ENCODE measurements at regions not wholly inside any gene's neighbourhood (a gene's known extent, or its start where the extent isn't known, plus 50 kb on each side); places are given as distances from the start of the nearest gene placed in this dataset.

DNA sequence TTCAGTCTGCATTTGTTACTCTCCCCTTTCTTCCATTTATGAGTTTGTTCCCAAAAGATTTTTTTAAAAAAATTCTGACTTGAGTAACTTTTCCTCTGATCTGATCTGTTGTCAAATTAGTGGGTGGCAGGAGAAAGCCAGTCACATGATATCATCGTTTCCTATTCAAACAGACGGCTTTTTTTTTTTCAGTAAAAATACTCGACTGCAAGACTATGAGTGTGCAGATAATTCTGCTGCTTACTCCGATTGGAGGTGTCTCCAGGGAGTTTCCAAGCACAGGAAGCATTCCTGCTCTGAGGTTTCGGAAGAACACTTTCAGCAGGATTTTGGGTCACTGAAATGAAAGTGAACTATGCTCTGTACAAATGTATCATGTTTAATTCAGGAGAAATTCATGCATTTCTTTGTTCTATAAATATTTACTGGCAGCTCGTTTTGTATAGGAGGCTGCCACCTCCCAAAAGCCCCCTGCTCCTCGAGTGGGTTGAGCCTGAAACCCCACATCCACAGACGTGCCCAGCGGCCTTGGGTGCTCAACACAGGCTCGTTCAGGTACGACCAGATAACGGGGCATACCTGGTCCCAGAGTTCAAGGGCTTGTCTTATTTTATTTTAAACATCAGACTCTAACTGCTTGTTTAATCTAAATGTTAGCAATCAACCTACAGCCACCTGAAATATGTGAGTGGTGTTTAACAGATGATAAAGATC is 126.9 kb upstream of the ZNF516 start:
- ATAC-seq (peak; percentile 6 to 50), DNase-seq (no peak)
- intact Hi-C loops (cut with DNase I): no loop called here
- TF ChIP-seq, protein P1, sequence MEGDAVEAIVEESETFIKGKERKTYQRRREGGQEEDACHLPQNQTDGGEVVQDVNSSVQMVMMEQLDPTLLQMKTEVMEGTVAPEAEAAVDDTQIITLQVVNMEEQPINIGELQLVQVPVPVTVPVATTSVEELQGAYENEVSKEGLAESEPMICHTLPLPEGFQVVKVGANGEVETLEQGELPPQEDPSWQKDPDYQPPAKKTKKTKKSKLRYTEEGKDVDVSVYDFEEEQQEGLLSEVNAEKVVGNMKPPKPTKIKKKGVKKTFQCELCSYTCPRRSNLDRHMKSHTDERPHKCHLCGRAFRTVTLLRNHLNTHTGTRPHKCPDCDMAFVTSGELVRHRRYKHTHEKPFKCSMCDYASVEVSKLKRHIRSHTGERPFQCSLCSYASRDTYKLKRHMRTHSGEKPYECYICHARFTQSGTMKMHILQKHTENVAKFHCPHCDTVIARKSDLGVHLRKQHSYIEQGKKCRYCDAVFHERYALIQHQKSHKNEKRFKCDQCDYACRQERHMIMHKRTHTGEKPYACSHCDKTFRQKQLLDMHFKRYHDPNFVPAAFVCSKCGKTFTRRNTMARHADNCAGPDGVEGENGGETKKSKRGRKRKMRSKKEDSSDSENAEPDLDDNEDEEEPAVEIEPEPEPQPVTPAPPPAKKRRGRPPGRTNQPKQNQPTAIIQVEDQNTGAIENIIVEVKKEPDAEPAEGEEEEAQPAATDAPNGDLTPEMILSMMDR (IDR thresholded peaks at IDR 0.05): no peak
- Histone ChIP-seq H3K9me3 (no peaks in the 10 kb centered on the region), H3K27me3 (ENCODE audit: low read depth) (no peaks in the 10 kb centered on the region), H3K4me3 (peak overlapping the region; percentile 51), H3K27ac (no peak overlapping the region), H3K4me1 (peaks cover 34% of the 10 kb centered on the region), H3K36me3 (no peaks in the 10 kb centered on the region)

DNA sequence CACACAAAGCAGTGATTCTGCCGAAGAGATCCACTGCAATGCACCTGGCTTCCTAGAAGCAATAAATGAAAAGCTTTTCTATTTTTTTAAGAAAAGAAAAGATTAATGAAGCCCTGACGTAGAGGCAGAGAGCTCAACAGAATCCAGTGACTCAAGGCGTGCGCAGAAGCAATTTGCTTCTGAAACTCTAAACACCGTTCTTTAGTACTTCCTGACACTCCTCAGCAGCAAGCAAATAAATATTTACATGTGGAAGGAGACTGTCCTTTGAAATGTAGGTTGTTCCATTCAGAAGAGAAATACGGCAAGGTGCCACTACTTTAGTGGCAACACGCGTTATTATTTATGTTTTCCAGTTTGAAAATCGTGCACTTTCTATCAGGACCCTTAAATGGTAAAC is 126.2 kb upstream of the ZNF516 start:
- ATAC-seq (peak in 1 of 2 donors; percentile 38), DNase-seq (no peak)
- peak overlapping the region; percentile 51 for H3K4me3 ChIP-seq
- H3K36me3 ChIP-seq: no peaks in the 10 kb centered on the region
- TF ChIP-seq, protein P1 (IDR thresholded peaks at IDR 0.05): no peak
- H3K27ac ChIP-seq: peak overlapping the region; percentile 44
- intact Hi-C loops (cut with DNase I): no loop called here
- no peaks in the 10 kb centered on the region for H3K27me3 ChIP-seq (ENCODE audit: low read depth)
- H3K4me1 ChIP-seq: peaks cover 34% of the 10 kb centered on the region
- H3K9me3 ChIP-seq: no peaks in the 10 kb centered on the region

DNA sequence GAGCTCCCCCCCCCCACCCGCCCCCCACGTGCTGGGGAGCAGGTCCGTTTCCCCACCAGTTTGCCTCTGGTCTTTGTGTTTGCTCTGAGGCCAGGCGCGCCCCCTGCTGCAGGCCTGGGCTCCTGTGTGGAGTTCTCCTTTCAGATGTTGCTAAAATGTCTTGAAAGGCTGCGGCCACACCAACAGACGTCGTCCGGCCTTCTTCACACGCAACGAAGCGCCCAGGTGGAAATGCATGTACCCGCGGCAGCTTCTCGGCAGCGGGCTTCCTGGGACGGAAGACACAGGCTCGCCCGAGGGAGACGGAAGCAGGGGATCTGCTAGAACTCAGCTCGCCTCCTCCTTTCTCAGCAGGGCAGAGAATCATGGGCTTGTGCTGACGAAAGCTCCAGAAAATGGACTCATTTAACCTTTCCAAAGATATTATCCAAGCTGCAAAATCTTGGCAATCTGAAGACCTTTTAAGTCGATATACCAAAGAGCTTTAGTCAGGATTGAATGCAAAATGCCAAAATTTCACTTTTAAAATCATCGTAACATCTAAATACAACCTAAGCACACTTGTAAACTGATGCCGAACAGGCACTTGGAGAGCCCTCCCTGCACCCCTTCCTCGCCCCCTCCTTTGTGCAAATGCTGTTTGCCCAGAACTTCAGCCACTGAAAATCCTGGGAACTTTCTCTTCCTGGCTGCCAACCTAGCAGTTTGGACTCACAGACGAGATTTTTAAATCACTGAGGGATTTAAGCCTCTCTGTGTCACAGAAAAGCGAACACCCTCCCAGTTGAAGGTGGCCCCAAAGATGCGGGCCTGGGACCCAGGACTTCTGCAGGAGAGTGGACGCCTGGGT is 125.5 kb upstream of the ZNF516 start:
- DNase-seq: peak; percentile 82
- H3K4me1 ChIP-seq: peaks cover 34% of the 10 kb centered on the region
- H3K27ac ChIP-seq: peak overlapping the region; percentile 72
- peak overlapping the region; percentile 51 for H3K4me3 ChIP-seq
- TF ChIP-seq, protein P1 (IDR thresholded peaks at IDR 0.05): peak; percentile 54
- no peaks in the 10 kb centered on the region for H3K9me3 ChIP-seq
- H3K27me3 ChIP-seq (ENCODE audit: low read depth): no peaks in the 10 kb centered on the region
- peak; percentile 84 to 85 for ATAC-seq
- intact Hi-C loops (cut with DNase I): no loop called here
- H3K36me3 ChIP-seq: no peaks in the 10 kb centered on the region

DNA sequence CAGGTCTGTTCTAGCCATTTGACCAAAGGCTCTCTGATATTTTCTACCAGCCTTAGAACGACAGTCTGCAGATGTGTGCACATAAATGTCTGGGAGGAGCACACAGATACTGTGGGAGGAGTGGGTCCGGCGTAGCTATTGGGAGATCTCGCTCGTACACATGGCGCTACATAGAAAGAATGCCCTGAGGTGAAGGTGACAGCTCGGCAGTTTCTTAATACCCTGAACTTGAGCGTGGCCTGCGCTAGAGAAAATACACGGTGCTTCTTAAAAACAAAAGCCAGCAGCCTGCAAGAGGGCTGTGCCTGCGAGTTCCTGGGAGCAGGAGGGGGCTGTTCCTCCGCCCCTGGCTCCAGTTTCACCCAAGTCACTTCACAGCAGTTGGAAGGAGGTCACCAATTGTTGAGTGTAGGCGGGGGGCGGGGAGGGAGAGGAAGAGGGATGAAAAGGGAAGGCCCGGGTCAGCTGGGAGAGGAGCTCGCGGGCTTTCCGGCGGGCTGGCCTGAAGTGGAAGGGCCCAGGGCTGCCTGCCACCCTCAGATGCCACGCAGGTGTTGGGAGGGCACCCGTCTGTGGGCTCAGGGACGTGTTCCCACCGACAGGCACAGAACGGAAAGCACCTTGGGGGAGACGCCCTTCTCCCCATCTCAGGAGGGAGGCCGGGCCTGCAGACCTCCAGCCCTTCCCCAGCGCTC is 124.7 kb upstream of the ZNF516 start:
- TF ChIP-seq, protein P1 (IDR thresholded peaks at IDR 0.05): no peak
- Histone ChIP-seq H3K36me3 (no peaks in the 10 kb centered on the region), H3K27me3 (ENCODE audit: low read depth) (no peaks in the 10 kb centered on the region), H3K27ac (peak overlapping the region; percentile 72), H3K4me1 (peaks cover 34% of the 10 kb centered on the region), H3K4me3 (peak overlapping the region; percentile 51), H3K9me3 (no peaks in the 10 kb centered on the region)
- intact Hi-C loops (cut with DNase I): no loop called here
- ATAC-seq: peak; percentile 72 to 76
- peak; percentile 80 for DNase-seq

DNA sequence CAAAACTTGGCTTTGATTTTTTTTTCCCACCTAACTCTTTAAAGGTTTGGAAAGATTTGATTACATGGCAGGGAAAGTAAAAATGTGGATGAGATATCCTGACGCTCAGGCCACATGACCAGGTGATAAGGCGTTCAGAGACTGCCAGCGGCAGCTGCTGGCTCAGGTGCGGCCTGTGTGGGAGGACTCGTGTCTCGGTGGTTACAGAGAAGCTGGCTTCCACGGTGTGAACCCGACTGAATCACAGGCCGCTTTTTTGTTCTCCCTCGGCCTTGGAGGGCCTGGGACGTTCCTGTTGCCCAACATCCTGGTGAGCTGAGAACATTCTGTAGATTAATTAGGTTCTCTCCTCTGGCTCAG is 124.2 kb upstream of the ZNF516 start:
- Histone ChIP-seq H3K36me3 (no peaks in the 10 kb centered on the region), H3K4me1 (peaks cover 34% of the 10 kb centered on the region), H3K9me3 (no peaks in the 10 kb centered on the region), H3K27me3 (ENCODE audit: low read depth) (no peaks in the 10 kb centered on the region), H3K27ac (peak overlapping the region; percentile 72), H3K4me3 (peak overlapping the region; percentile 51)
- intact Hi-C loops (cut with DNase I): no loop called here
- ATAC-seq (peak; percentile 68 to 80), DNase-seq (peak; percentile 54)
- TF ChIP-seq, protein P1 (IDR thresholded peaks at IDR 0.05): no peak
